Ishikawa (cell line): ENCODE measurements at regions not wholly inside any gene's neighbourhood (a gene's known extent, or its start where the extent isn't known, plus 50 kb on each side); places are given as distances from the start of the nearest gene placed in this dataset.

ENCODE experiments used
- CEBPB ChIP-seq: IDR thresholded peaks from 2 replicates; pipeline ENCODE4 v1.6.1; 2012
- EGR1 ChIP-seq: IDR thresholded peaks from 2 replicates; pipeline ENCODE4 v1.6.1; 2012
- NFIC ChIP-seq: IDR thresholded peaks from 2 replicates; pipeline ENCODE4 v1.6.1; 2012
- TAF1 ChIP-seq: IDR thresholded peaks from 2 replicates; pipeline ENCODE4 v1.6.1; 2012; ENCODE audit warnings: low read depth, mild to moderate bottlenecking
- TCF12 ChIP-seq: IDR thresholded peaks from 2 replicates; pipeline ENCODE4 v1.6.1; 2012; ENCODE audit warnings: low read depth
- TEAD4 ChIP-seq: IDR thresholded peaks from 2 replicates; pipeline ENCODE4 v1.6.1; 2012
- YY1 ChIP-seq: IDR thresholded peaks from 2 replicates; pipeline ENCODE4 v1.6.1; 2012; ENCODE audit warnings: low read depth

GRCh38 chr2:128630974-128631697, 312.5 kb upstream of the HS6ST1 start:
- TF ChIP-seq TAF1 (no peak), TEAD4 (no peak), CEBPB (no peak), TCF12 (no peak), NFIC (no peak), YY1 (no peak), EGR1 (no peak)
